Heart left ventricle (tissue), 16 donors: ENCODE measurements at regions not wholly inside any gene's neighbourhood (a gene's known extent, or its start where the extent isn't known, plus 50 kb on each side); places are given as distances from the start of the nearest gene placed in this dataset.

Source experiments
- ATAC-seq, 4 donors: fragments of 200-7000 bp; cut with Tn5 transposase; one replicate each; pipeline ENCODE4 v1.9.1; 2020 to 2022; ENCODE audit warnings: moderate library complexity in 4 of 4, mild to moderate bottlenecking in 3 of 4, moderate number of reproducible peaks in 1 of 4
- DNase-seq, 5 donors: peaks; one replicate each; pipeline ENCODE4 v3.0.0-alpha.2; 2020
- H3K27ac ChIP-seq, 12 donors: fragments of 200-600 bp; sonication (generic) in 4 of 12; one replicate each; pipeline versions ENCODE4 v1.5.0 to v1.8.0; 2016 to 2022; ENCODE audit warnings: mild to moderate bottlenecking in 2 of 12
- H3K27me3 ChIP-seq, 9 donors: fragments of 200-600 bp; sonication (generic) in 2 of 9; one replicate each; pipeline versions ENCODE4 v1.5.1 to v1.8.0; 2016 to 2022; ENCODE audit warnings: mild to moderate bottlenecking in 3 of 9
- H3K36me3 ChIP-seq, 9 donors: fragments of 200-600 bp; sonication (generic) in 2 of 9; one replicate each; pipeline versions ENCODE4 v1.5.0 to v1.8.0; 2018 to 2022; ENCODE audit warnings: mild to moderate bottlenecking in 2 of 9
- H3K4me1 ChIP-seq, 12 donors: fragments of 200-600 bp; sonication (generic) in 4 of 12; one replicate each; pipeline versions ENCODE4 v1.5.0 to v1.8.0; 2016 to 2022; ENCODE audit warnings: mild to moderate bottlenecking in 3 of 12
- H3K4me3 ChIP-seq, 12 donors: fragments of 200-600 bp; sonication (generic) in 4 of 12; one replicate each; pipeline versions ENCODE4 v1.5.0 to v1.8.0; 2017 to 2022; ENCODE audit warnings: mild to moderate bottlenecking in 9 of 12, moderate library complexity in 4 of 12
- H3K9me3 ChIP-seq, 12 donors: fragments of 200-600 bp; sonication (generic) in 4 of 12; one replicate each; pipeline versions ENCODE4 v1.5.0 to v1.8.0; 2016 to 2022; ENCODE audit warnings: mild to moderate bottlenecking in 1 of 12
- POLR2A ChIP-seq, 2 donors: fragments of 450-650 bp; IDR thresholded peaks; one replicate each; pipeline ENCODE4 v1.6.1; 2017; ENCODE audit warnings: antibody characterized with exemption in 2 of 2, mild to moderate bottlenecking in 2 of 2, moderate library complexity in 2 of 2
- WGBS, 4 donors: extraction: QIAGEN DNeasy Blood & Tissue Kit in 2 of 4; methylation state at CpG; one replicate each; pipeline versions ENCODE4 v1.1.5 to v1.1.7; 2013 to 2018; 5-methylcytosine and 5-hydroxymethylcytosine counted together
- intact Hi-C, 10 donors: fragments of 100-400 bp; cut with DNase I; formaldehyde crosslinking; loops; one replicate each; pipeline versions ENCODE4 v1.11.1 to v1.14.2; 2022
- TF ChIP-seq, protein P1 (sequence below), 12 donors: fragments of 200-600 bp; sonication (generic) in 4 of 12; IDR thresholded peaks; one replicate each; pipeline versions ENCODE4 v1.5.0 to v1.8.0; 2018 to 2022; ENCODE audit warnings: antibody characterized with exemption in 12 of 12, mild to moderate bottlenecking in 5 of 12
- donor health status: ischemic (EF 13 %, LVEDD 7.1; RV severe dilation, severe dysfunction).
- donor health status: healthy with polysubstance abuse.
- donor health status: DM: no; HTN: yes; CAD: no.
- donor health status: DM: no; HTN: no; CAD: no.
- donor health status: ischemic (EF 25% LVEDD 6.9; RV normal size, moderate dysfunction).
- donor health status: ischemic (EF 25% LVEDD 5.7; RV mildly dilated, moderate dysfunction).
- donor health status: healthy.
- donor health status: DM: yes; HTN: yes; CAD: no.
- donor health status: ischemic (EF 35%, LVEDD 5.7; RV mildly dilated, moderate dysfunction).
- donor health status: nonischemic (EF 11% LVEDD 7.7; RV severe dilation, severe dysfunction).
- donor health status: DM: yes; HTN: yes; CAD: no.
- donor health status: PGD.
- donor health status: ischemic (EF 29% LVEDD 5.4; RV normal size, mild dysfunction).
- donor health status: nonischemic (EF 23%, LVEDD 6.1; RV moderate dilation, normal function).

DNA sequence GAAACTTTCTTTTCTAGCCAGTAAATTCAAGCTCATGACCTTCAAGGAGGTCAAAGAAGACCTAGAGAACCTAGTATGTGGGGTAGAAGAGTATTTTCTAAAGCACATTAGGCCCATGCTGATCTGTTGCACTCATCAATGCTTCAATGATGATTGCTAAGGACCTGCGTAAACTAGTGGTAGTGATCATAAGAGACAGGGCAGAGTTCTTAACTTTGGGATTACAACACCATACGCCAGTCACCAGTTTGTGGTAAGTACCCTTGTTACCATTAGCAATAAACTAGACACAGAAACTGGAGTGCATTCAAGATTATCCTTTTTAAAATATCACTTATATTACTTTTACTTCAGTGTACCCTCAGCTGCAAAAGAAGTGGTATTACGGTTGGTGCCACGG is 490.3 kb downstream of the BUD13 start:
- no peak for DNase-seq
- 92 to 97% (median 94%) methylated on average over 4 of the region's 4 CpGs for WGBS, 4 donors
- no peak overlapping the region for H3K27ac ChIP-seq
- no peak overlapping the region for H3K4me3 ChIP-seq
- intact Hi-C loops, result no loop called here
- no peak for ATAC-seq
- TF ChIP-seq, protein P1, sequence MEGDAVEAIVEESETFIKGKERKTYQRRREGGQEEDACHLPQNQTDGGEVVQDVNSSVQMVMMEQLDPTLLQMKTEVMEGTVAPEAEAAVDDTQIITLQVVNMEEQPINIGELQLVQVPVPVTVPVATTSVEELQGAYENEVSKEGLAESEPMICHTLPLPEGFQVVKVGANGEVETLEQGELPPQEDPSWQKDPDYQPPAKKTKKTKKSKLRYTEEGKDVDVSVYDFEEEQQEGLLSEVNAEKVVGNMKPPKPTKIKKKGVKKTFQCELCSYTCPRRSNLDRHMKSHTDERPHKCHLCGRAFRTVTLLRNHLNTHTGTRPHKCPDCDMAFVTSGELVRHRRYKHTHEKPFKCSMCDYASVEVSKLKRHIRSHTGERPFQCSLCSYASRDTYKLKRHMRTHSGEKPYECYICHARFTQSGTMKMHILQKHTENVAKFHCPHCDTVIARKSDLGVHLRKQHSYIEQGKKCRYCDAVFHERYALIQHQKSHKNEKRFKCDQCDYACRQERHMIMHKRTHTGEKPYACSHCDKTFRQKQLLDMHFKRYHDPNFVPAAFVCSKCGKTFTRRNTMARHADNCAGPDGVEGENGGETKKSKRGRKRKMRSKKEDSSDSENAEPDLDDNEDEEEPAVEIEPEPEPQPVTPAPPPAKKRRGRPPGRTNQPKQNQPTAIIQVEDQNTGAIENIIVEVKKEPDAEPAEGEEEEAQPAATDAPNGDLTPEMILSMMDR (IDR thresholded peaks at IDR 0.05), result no peak
- TF ChIP-seq POLR2A (IDR thresholded peaks at IDR 0.05), result no peak
- H3K27me3 ChIP-seq, result peaks cover 0 to 3% (median 0%) of the 10 kb centered on the region in 9 donors
- H3K9me3 ChIP-seq, result no peaks in the 10 kb centered on the region
- no peaks in the 10 kb centered on the region for H3K36me3 ChIP-seq
- H3K4me1 ChIP-seq, result no peaks in the 10 kb centered on the region

GRCh38 chr11:116281173-116282160 is 491.3 kb downstream of the BUD13 start:
- intact Hi-C loops, result no loop called here
- no peak overlapping the region for H3K27ac ChIP-seq
- 80 to 86% (median 84%) methylated on average over 13 of the region's 13 CpGs for WGBS, 4 donors
- no peaks in the 10 kb centered on the region for H3K9me3 ChIP-seq
- peaks cover 0 to 7% (median 0%) of the 10 kb centered on the region in 9 donors for H3K27me3 ChIP-seq
- H3K36me3 ChIP-seq, result no peaks in the 10 kb centered on the region
- no peak for TF ChIP-seq POLR2A (IDR thresholded peaks at IDR 0.05)
- TF ChIP-seq, protein P1 (IDR thresholded peaks at IDR 0.05), result no peak
- peaks cover 0 to 4% (median under 1%) of the 10 kb centered on the region in 12 donors for H3K4me1 ChIP-seq
- DNase-seq (no peak), ATAC-seq (no peak)
- H3K4me3 ChIP-seq, result no peak overlapping the region

GRCh38 chr11:116279511-116279910 is 493.3 kb downstream of the BUD13 start:
- WGBS, 4 donors, result 70 to 85% (median 72%) methylated on average over 4 of the region's 4 CpGs
- H3K27me3 ChIP-seq, result peaks cover 0 to 7% (median 0%) of the 10 kb centered on the region in 9 donors
- H3K4me3 ChIP-seq, result no peak overlapping the region
- DNase-seq, result no peak
- H3K9me3 ChIP-seq, result no peaks in the 10 kb centered on the region
- H3K36me3 ChIP-seq, result no peaks in the 10 kb centered on the region
- intact Hi-C loops, result loop anchor here (2.0 to 10.0 kb wide), 11 partner anchors 62 to 1937 kb away; no protein-coding TSS in a partner anchor
- peaks cover 0 to 8% (median 2%) of the 10 kb centered on the region in 12 donors for H3K4me1 ChIP-seq
- no peak for TF ChIP-seq POLR2A (IDR thresholded peaks at IDR 0.05)
- TF ChIP-seq, protein P1 (IDR thresholded peaks at IDR 0.05), result no peak
- no peak overlapping the region for H3K27ac ChIP-seq
- ATAC-seq, result no peak

DNA sequence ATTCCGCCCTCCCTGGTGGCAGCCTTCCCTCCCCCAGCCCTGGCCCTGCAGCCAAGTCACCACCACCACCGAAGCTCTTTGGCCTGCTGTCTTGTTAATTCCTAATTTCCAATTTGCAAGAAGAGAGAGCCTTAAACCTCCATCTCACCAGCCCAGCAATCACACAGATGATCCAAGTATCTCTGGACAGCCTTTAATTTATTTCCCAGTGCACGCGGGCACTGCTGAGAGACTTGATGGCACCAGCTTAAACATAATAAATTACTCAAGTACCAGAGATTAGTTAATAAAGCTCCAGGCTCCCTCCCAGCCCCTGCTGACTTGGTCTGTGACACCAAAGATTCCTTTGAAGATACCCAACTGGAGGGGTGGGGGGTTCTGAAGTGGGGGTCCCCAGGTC is 494.7 kb downstream of the BUD13 start:
- TF ChIP-seq, protein P1 (IDR thresholded peaks at IDR 0.05), result no peak
- TF ChIP-seq POLR2A (IDR thresholded peaks at IDR 0.05), result no peak
- Histone ChIP-seq H3K27me3 (peaks cover 0 to 13% (median 0%) of the 10 kb centered on the region in 9 donors), H3K36me3 (no peaks in the 10 kb centered on the region), H3K4me3 (no peak overlapping the region), H3K4me1 (peaks cover 0 to 8% (median 2%) of the 10 kb centered on the region in 12 donors), H3K27ac (no peak overlapping the region), H3K9me3 (no peaks in the 10 kb centered on the region)
- no peak for DNase-seq
- 91 to 94% (median 92%) methylated on average over 4 of the region's 4 CpGs for WGBS, 4 donors
- no peak for ATAC-seq
- intact Hi-C loops, result loop anchor here (2.0 to 10.0 kb wide), 11 partner anchors 61 to 1936 kb away; no protein-coding TSS in a partner anchor
